ENCODE measurements at regions not wholly inside any gene's neighbourhood (a gene's known extent, or its start where the extent isn't known, plus 50 kb on each side); places are given as distances from the start of the nearest gene placed in this dataset.

DNA sequence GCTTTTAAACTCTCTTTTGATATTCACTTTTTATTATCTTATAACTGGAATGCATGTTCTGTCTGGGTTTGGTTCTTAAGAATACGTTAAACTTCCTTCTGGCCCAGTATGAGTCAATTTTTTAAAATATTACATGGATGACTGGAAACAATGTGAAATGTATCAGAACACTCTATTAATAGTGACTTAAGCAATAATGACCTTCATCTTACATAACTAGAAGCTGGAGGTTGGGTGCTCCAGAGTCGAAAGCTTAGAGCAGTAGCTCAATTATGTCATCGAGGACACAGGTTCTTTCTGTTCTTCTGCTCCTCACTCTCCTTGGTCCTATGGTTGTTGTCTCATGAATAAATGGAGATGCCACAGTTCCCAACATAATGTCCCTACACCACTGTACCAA lies 91.6 kb upstream of the FOXD3 start:
- TF ChIP-seq, protein P1, sequence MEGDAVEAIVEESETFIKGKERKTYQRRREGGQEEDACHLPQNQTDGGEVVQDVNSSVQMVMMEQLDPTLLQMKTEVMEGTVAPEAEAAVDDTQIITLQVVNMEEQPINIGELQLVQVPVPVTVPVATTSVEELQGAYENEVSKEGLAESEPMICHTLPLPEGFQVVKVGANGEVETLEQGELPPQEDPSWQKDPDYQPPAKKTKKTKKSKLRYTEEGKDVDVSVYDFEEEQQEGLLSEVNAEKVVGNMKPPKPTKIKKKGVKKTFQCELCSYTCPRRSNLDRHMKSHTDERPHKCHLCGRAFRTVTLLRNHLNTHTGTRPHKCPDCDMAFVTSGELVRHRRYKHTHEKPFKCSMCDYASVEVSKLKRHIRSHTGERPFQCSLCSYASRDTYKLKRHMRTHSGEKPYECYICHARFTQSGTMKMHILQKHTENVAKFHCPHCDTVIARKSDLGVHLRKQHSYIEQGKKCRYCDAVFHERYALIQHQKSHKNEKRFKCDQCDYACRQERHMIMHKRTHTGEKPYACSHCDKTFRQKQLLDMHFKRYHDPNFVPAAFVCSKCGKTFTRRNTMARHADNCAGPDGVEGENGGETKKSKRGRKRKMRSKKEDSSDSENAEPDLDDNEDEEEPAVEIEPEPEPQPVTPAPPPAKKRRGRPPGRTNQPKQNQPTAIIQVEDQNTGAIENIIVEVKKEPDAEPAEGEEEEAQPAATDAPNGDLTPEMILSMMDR (IDR thresholded peaks at IDR 0.05): no peak
- TF ChIP-seq EZH2 (IDR thresholded peaks at IDR 0.05; ENCODE audit: borderline replicate concordance, insufficient read depth, low read depth, low read length, poor library complexity, severe bottlenecking): no peak

Measured in B cell (primary cell).